ENCODE measurements at regions not wholly inside any gene's neighbourhood (a gene's known extent, or its start where the extent isn't known, plus 50 kb on each side); places are given as distances from the start of the nearest gene placed in this dataset.
"Not testable (repeated sequence)": the region's sequence is repeated elsewhere in the genome, so short reads cannot be mapped to it uniquely, and the experiment has no call there.

DNA sequence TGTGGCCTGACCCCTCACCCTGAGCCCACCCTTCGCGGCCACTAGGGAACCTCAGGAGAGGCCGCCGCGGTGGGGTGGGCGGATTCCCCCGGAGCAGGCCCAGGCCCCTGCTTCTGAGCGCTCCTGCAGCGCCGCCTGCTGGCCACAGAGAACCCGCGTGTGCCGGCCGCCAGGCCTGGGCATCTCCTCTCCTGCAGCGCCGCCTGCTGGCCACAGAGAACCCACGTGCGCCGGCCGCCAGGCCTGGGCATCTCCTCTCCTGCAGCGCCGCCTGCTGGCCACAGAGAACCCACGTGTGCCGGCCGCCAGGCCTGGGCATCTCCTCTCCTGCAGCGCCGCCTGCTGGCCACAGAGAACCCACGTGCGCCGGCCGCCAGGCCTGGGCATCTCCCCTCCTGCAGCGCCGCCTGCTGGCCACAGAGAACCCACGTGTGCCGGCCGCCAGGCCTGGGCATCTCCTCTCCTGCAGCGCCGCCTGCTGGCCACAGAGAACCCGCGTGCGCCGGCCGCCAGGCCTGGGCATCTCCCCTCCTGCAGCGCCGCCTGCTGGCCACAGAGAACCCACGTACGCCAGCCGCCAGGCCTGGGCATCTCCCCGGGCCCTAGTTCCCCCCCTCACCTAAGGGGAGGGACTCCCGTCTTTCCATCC lies 126.1 kb downstream of the METRNL start:
- intact Hi-C loops (cut with micrococcal nuclease; ENCODE audit: unreplicated experiment); H3K4me1 ChIP-seq (replicated peaks; ENCODE audit: insufficient read depth); H3K4me3 ChIP-seq; H3F3A ChIP-seq (ENCODE audit: insufficient read depth, low read depth); H3K36me3 ChIP-seq (ENCODE audit: low read depth); BruUV-seq (replicated peaks); CTCF ChIA-PET; POLR2A ChIA-PET (ENCODE audit: unreplicated experiment); H3K79me2 ChIP-seq (ENCODE audit: low read depth); H3K27me3 ChIP-seq (ENCODE audit: insufficient read depth, low read depth); H3K9me2 ChIP-seq (ENCODE audit: insufficient read depth); H3K4me2 ChIP-seq; H3K9me3 ChIP-seq (ENCODE audit: insufficient read depth, low read depth); H2AFZ ChIP-seq; H3K27ac ChIP-seq; H4K20me1 ChIP-seq (ENCODE audit: insufficient read depth): not testable (repeated sequence)
- DNase-seq, result peak in 1 of 2 experiments; percentile 77
- TF ChIP-seq, protein P1, sequence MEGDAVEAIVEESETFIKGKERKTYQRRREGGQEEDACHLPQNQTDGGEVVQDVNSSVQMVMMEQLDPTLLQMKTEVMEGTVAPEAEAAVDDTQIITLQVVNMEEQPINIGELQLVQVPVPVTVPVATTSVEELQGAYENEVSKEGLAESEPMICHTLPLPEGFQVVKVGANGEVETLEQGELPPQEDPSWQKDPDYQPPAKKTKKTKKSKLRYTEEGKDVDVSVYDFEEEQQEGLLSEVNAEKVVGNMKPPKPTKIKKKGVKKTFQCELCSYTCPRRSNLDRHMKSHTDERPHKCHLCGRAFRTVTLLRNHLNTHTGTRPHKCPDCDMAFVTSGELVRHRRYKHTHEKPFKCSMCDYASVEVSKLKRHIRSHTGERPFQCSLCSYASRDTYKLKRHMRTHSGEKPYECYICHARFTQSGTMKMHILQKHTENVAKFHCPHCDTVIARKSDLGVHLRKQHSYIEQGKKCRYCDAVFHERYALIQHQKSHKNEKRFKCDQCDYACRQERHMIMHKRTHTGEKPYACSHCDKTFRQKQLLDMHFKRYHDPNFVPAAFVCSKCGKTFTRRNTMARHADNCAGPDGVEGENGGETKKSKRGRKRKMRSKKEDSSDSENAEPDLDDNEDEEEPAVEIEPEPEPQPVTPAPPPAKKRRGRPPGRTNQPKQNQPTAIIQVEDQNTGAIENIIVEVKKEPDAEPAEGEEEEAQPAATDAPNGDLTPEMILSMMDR (conservative IDR thresholded peaks at IDR 0.05), result peak; percentile 73

DNA sequence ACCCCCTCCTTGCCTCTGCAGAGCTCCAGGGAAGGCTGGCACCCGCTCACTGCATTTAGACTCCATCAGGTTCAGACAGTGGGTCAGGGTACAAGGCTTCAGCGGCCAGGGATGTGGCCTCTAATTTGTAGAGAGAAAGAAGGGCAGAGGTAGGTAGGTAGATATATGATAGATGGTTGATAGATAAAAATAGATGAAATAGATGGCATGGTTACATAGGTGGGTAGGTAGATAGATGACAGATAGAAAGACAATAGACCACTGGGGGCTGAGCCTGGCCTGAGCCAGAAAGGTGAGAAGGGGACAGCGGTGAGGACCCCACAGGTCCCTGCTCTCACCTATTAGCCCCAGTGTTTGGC lies 126.6 kb downstream of the METRNL start:
- CTCF ChIA-PET; POLR2A ChIA-PET (ENCODE audit: unreplicated experiment); H3K9me2 ChIP-seq (ENCODE audit: insufficient read depth): not testable (repeated sequence)

DNA sequence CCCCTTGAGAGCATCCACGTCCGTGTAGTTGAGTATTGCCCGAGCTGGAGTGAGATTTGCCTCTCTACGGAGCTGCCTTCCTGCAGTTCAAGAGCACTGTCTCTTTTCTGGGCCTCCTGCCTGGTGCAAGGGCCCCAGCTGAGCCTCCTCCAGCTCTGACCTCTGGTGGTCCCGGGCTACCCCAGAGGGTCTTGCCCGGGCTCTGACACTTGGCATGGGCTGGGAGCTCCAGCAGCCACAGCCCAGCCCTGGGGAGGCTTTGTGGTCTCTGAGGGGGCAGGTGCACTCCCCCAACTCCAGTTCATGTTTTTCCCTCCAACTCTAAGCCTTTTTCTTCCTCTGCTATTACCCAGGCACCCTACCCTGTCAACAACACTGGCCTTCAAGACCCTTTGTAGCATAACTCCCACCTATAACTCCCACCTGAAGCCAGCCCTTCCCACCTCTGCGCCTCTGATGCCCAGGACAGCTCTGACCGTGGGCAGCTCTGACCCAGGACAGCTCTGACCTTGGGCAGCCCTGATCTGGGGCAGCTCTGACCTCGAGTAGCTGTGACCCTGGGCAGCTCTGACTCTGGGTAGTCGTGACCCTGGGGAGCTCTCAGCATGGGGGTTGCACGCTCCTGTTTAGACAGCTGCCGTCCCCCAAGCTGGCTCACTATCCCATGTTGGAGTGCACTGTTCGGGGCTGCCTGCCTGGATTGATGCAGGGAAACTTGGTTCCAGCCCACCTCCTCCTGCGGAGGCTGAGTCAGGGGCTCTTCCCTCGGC lies 127.6 kb downstream of the METRNL start:
- H3K4me2 ChIP-seq; H2AFZ ChIP-seq; intact Hi-C loops (cut with micrococcal nuclease; ENCODE audit: unreplicated experiment): not testable (repeated sequence)

More for the DNA sequence above, 126.6 kb downstream of the METRNL start:
- H3K27me3 ChIP-seq (ENCODE audit: insufficient read depth, low read depth); H3K4me1 ChIP-seq (replicated peaks; ENCODE audit: insufficient read depth); H3K36me3 ChIP-seq (ENCODE audit: low read depth); BruUV-seq (replicated peaks); H2AFZ ChIP-seq; H4K20me1 ChIP-seq (ENCODE audit: insufficient read depth); DNase-seq; intact Hi-C loops (cut with micrococcal nuclease; ENCODE audit: unreplicated experiment); H3F3A ChIP-seq (ENCODE audit: insufficient read depth, low read depth); H3K79me2 ChIP-seq (ENCODE audit: low read depth); H3K4me2 ChIP-seq; H3K4me3 ChIP-seq; H3K27ac ChIP-seq; H3K9me3 ChIP-seq (ENCODE audit: insufficient read depth, low read depth): not testable (repeated sequence)

DNA sequence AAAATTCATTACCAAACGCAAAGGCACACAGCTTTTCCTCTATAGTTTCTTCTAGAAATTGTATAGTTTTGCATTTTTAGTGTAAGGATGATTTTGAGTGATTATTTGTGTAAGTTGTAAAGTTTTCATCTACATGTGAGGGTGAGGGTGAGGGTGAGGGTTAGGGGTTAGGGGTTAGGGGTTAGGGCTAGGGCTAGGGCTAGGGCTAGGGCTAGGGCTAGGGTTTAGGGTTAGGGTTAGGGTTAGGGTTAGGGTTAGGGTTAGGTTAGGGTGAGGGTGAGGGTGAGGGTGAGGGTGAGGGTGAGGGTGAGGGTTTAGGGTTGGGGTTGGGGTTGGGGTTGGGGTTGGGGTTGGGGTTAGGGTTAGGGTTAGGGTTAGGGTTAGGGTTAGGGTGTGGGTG lies 167.6 kb downstream of the METRNL start:
- H4K20me1 ChIP-seq (ENCODE audit: insufficient read depth); POLR2A ChIA-PET (ENCODE audit: unreplicated experiment); H3K9me2 ChIP-seq (ENCODE audit: insufficient read depth); H3K27ac ChIP-seq; H2AFZ ChIP-seq; BruUV-seq (replicated peaks); H3K4me2 ChIP-seq; H3K27me3 ChIP-seq (ENCODE audit: insufficient read depth, low read depth); H3K36me3 ChIP-seq (ENCODE audit: low read depth); intact Hi-C loops (cut with micrococcal nuclease; ENCODE audit: unreplicated experiment); H3K79me2 ChIP-seq (ENCODE audit: low read depth); H3K4me1 ChIP-seq (replicated peaks; ENCODE audit: insufficient read depth); CTCF ChIA-PET; H3F3A ChIP-seq (ENCODE audit: insufficient read depth, low read depth); H3K9me3 ChIP-seq (ENCODE audit: insufficient read depth, low read depth); DNase-seq; H3K4me3 ChIP-seq: not testable (repeated sequence)

More for the DNA sequence above, 127.6 kb downstream of the METRNL start:
- H3K36me3 ChIP-seq (ENCODE audit: low read depth); H3K9me2 ChIP-seq (ENCODE audit: insufficient read depth); H3K27me3 ChIP-seq (ENCODE audit: insufficient read depth, low read depth); H3K27ac ChIP-seq; H4K20me1 ChIP-seq (ENCODE audit: insufficient read depth); H3K9me3 ChIP-seq (ENCODE audit: insufficient read depth, low read depth); BruUV-seq (replicated peaks); DNase-seq; H3F3A ChIP-seq (ENCODE audit: insufficient read depth, low read depth); H3K79me2 ChIP-seq (ENCODE audit: low read depth); H3K4me3 ChIP-seq; CTCF ChIA-PET; POLR2A ChIA-PET (ENCODE audit: unreplicated experiment); H3K4me1 ChIP-seq (replicated peaks; ENCODE audit: insufficient read depth): not testable (repeated sequence)

Data from PC-9 (cell line).